ENCODE measurements at regions not wholly inside any gene's neighbourhood (a gene's known extent, or its start where the extent isn't known, plus 50 kb on each side); places are given as distances from the start of the nearest gene placed in this dataset.

DNA sequence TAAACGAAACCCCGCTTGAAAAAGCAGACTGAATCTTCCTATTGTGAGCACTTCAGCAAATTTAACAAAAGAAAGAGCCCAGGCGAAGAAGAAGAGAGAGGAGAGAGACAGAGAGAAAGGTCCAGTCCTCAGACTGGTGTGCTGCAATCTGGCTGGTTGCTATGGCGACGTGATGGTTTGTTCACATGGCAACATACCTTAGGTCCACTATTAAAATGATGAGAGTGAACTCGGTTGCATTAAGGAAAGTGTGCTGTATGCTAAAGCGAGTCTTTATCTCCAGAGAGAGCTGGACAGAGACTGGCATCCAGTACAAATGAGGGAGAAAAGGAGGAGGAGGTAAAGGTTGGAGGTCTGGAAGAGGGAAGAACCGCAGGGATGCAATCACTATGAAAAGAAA, 271.8 kb upstream of the ZFHX3 start:
- DNase-seq (ENCODE audit: low read depth), result no peak
- TF ChIP-seq, protein P1, sequence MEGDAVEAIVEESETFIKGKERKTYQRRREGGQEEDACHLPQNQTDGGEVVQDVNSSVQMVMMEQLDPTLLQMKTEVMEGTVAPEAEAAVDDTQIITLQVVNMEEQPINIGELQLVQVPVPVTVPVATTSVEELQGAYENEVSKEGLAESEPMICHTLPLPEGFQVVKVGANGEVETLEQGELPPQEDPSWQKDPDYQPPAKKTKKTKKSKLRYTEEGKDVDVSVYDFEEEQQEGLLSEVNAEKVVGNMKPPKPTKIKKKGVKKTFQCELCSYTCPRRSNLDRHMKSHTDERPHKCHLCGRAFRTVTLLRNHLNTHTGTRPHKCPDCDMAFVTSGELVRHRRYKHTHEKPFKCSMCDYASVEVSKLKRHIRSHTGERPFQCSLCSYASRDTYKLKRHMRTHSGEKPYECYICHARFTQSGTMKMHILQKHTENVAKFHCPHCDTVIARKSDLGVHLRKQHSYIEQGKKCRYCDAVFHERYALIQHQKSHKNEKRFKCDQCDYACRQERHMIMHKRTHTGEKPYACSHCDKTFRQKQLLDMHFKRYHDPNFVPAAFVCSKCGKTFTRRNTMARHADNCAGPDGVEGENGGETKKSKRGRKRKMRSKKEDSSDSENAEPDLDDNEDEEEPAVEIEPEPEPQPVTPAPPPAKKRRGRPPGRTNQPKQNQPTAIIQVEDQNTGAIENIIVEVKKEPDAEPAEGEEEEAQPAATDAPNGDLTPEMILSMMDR (IDR thresholded peaks at IDR 0.05; ENCODE audit: control insufficient read depth, extremely low read depth, insufficient read depth), result no peak
- H3K4me3 ChIP-seq (ENCODE audit: low read depth, low read length), result no peak overlapping the region

GRCh38 chr16:73319261-73319660, 271.3 kb upstream of the ZFHX3 start:
- no peak for DNase-seq (ENCODE audit: low read depth)
- no peak overlapping the region for H3K4me3 ChIP-seq (ENCODE audit: low read depth, low read length)
- TF ChIP-seq, protein P1 (IDR thresholded peaks at IDR 0.05; ENCODE audit: control insufficient read depth, extremely low read depth, insufficient read depth), result no peak

GRCh38 chr16:73317321-73317857, 269.5 kb upstream of the ZFHX3 start:
- no peak for DNase-seq (ENCODE audit: low read depth)
- no peak overlapping the region for H3K4me3 ChIP-seq (ENCODE audit: low read depth, low read length)
- TF ChIP-seq, protein P1 (IDR thresholded peaks at IDR 0.05; ENCODE audit: control insufficient read depth, extremely low read depth, insufficient read depth), result no peak

- no peak overlapping the region for H3K4me3 ChIP-seq (ENCODE audit: low read depth, low read length)
- DNase-seq (ENCODE audit: low read depth), result no peak
- TF ChIP-seq, protein P1 (IDR thresholded peaks at IDR 0.05; ENCODE audit: control insufficient read depth, extremely low read depth, insufficient read depth), result no peak
Measured at GRCh38 chr16:73315645-73316044, 267.7 kb upstream of the ZFHX3 start.

DNA sequence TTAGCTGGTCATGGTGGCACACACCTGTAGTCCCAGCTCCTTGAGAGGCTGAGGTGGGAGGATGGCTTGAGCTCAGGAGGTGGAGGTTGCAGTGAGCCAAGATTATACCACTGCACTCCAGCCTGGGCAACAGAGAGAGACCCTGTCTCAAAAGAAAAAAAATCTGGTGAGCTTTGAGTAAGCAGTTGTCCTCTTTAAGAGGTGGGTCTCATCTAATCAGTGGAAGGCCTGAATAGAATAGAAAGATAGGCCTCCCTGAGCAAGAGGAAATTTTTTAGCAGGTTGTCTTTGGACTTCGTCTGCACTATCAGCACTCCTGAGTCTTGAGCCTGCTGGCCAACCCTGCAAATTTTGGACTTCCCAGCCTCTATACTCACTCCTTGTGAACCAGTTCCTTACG, 266.0 kb upstream of the ZFHX3 start:
- H3K4me3 ChIP-seq (ENCODE audit: low read depth, low read length), result no peak overlapping the region
- no peak for DNase-seq (ENCODE audit: low read depth)

DNA sequence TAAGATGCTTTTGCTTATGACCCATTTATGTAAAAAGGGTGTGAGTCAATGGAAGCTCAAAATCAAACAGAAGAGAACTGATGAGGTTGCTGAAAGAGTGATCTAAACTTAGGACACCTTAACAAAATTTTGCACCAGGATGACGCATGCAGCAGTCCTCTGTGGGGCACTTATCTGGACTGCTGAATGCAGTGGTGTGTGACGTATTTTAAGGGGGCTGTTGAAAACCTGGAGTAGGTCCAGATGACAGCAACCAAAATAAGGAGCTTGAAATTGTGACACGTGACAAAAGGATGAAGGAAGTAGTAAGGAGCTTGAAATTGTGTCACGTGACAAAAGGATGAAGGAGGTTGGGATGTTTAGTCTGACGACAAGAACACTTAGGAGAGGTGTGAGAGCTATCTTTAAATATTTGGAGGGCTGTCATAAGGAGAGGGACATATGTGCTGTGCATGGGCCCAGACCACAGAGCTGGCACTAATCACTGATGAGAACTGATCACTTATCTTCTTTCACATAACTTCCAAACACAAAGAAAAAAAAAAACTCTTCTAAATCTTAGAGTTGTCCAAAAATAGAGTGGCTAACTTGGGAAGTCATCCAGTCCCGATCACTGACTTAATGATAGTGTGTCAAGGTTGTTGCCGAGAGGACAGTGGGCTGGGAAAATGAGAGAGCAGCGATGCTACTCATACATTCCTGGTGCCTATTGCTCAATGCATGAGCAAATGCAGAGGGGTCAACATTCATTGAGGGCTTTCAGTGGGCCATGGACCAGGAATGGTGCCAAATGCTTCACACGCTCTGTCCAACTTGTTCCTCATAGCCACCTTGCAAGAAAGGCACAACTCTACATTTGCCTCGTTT, 264.2 kb upstream of the ZFHX3 start:
- TF ChIP-seq, protein P1 (IDR thresholded peaks at IDR 0.05; ENCODE audit: control insufficient read depth, extremely low read depth, insufficient read depth), result no peak
- no peak for DNase-seq (ENCODE audit: low read depth)
- H3K4me3 ChIP-seq (ENCODE audit: low read depth, low read length), result no peak overlapping the region

More for the DNA sequence above, 266.0 kb upstream of the ZFHX3 start:
- TF ChIP-seq, protein P1 (IDR thresholded peaks at IDR 0.05; ENCODE audit: control insufficient read depth, extremely low read depth, insufficient read depth), result no peak
